B cell (primary cell): ENCODE measurements at regions not wholly inside any gene's neighbourhood (a gene's known extent, or its start where the extent isn't known, plus 50 kb on each side); places are given as distances from the start of the nearest gene placed in this dataset.

Experiments
- ATAC-seq: fragments of 200-7000 bp; cut with Tn5 transposase; one replicate; pipeline ENCODE4 v1.10.0; 2021; ENCODE audit warnings: low read depth, mild to moderate bottlenecking, moderate number of reproducible peaks, moderate library complexity
- CTCF ChIA-PET: fragments of 350-600 bp; sonication (Branson Sonifier 250); formaldehyde crosslinking; loops from one replicate; lab custom pipeline; 2021; ENCODE audit warnings: antibody characterized with exemption, inconsistent platforms; lab: Charles Lee
- POLR2A ChIA-PET: fragments of 350-600 bp; sonication (Branson Sonifier 250); formaldehyde crosslinking; loops from one replicate; lab custom pipeline; 2021; ENCODE audit warnings: antibody characterized with exemption; lab: Charles Lee
- DNase-seq: peaks from one replicate; pipeline ENCODE4 v3.0.0; 2013
- H2AFZ ChIP-seq: 2 replicates; pipeline ENCODE4 v1.6.1; 2012; ENCODE audit warnings: mild to moderate bottlenecking, low read depth, low read length; ENCODE audit not compliant: insufficient read depth, poor library complexity, severe bottlenecking
- H3K27ac ChIP-seq, 2 donors: 1 replicate in 1 of 2; 2 replicates in 1 of 2; pipeline ENCODE4 v1.5.1; 2012 to 2013; ENCODE audit warnings: low read length in 2 of 2, mild to moderate bottlenecking in 2 of 2, moderate library complexity in 1 of 2
- H3K27me3 ChIP-seq, 4 experiments: fragments of 200-600 bp in 1 of 4; sonication (generic) in 1 of 4; replicated peaks in 1 of 4; 1 replicate in 2 of 4; 2 replicates in 2 of 4; pipeline versions ENCODE4 v1.6.1 to v1.7.0; 2013 to 2016; ENCODE audit warnings: low read length in 3 of 4, mild to moderate bottlenecking in 2 of 4, mixed read lengths in 1 of 4, moderate library complexity in 1 of 4; ENCODE audit not compliant: insufficient read depth in 4 of 4, control insufficient read depth in 3 of 4; ENCODE audit errors: control extremely low read depth in 1 of 4
- H3K36me3 ChIP-seq, 2 experiments: replicated peaks in 1 of 2; 1 replicate in 1 of 2; 2 replicates in 1 of 2; pipeline versions ENCODE4 v1.6.1 to v1.7.1; 2013; ENCODE audit warnings: low read length in 1 of 2; ENCODE audit not compliant: insufficient read depth in 2 of 2, control insufficient read depth in 1 of 2; ENCODE audit errors: control extremely low read depth in 1 of 2, extremely low read depth in 1 of 2
- H3K4me1 ChIP-seq, 2 donors: fragments of 200-600 bp in 1 of 2; sonication (generic) in 1 of 2; 1 replicate in 1 of 2; 2 replicates in 1 of 2; pipeline versions ENCODE4 v1.5.1 to v1.6.1; 2013 to 2017; ENCODE audit warnings: low read length in 2 of 2; ENCODE audit not compliant: control insufficient read depth in 2 of 2, insufficient read depth in 2 of 2
- H3K4me2 ChIP-seq: replicated peaks from 2 replicates; pipeline ENCODE3; 2012; ENCODE audit warnings: mild to moderate bottlenecking, low read depth, low read length; ENCODE audit not compliant: poor library complexity, severe bottlenecking
- H3K4me3 ChIP-seq, 5 experiments: fragments of 200-600 bp in 1 of 5; sonication (generic) in 1 of 5; 1 replicate in 3 of 5; 2 replicates in 2 of 5; pipeline versions ENCODE4 v1.5.1 to v1.7.0; 2011 to 2016; ENCODE audit warnings: low read length in 4 of 5, mild to moderate bottlenecking in 4 of 5, low read depth in 2 of 5, control low read depth in 1 of 5, moderate library complexity in 1 of 5; ENCODE audit not compliant: insufficient read depth in 1 of 5; ENCODE audit errors: control extremely low read depth in 1 of 5, extremely low read depth in 1 of 5
- H3K79me2 ChIP-seq: fragments of 200-600 bp; sonication (generic); one replicate; pipeline ENCODE4 v1.6.0; 2016; ENCODE audit warnings: low read length; ENCODE audit not compliant: control insufficient read depth, insufficient read depth
- H3K9ac ChIP-seq: fragments of 200-600 bp; sonication (generic); 2 replicates; pipeline ENCODE4 v1.6.1; 2017; ENCODE audit warnings: mild to moderate bottlenecking, low read length, moderate library complexity
- H3K9me3 ChIP-seq, 3 donors: one replicate each; pipeline versions ENCODE4 v1.6.1 to v1.7.1; 2013; ENCODE audit warnings: low read length in 2 of 3; ENCODE audit not compliant: control insufficient read depth in 2 of 3, insufficient read depth in 1 of 3; ENCODE audit errors: control extremely low read depth in 1 of 3
- H4K20me1 ChIP-seq: 2 replicates; pipeline ENCODE4 v1.6.0; 2012; ENCODE audit warnings: mild to moderate bottlenecking, low read length; ENCODE audit not compliant: insufficient read depth, control insufficient read depth, poor library complexity, severe bottlenecking
- H3K27ac Mint-ChIP-seq: one replicate; pipeline ENCODE4 v1.8.0; 2021; ENCODE audit warnings: mixed read lengths
- H3K27me3 Mint-ChIP-seq: one replicate; pipeline ENCODE4 v1.8.0; 2021; ENCODE audit warnings: mixed read lengths
- H3K4me1 Mint-ChIP-seq: one replicate; pipeline ENCODE4 v1.8.0; 2021; ENCODE audit warnings: mixed read lengths
- H3K4me3 Mint-ChIP-seq: one replicate; pipeline ENCODE4 v1.8.0; 2021; ENCODE audit warnings: mixed read lengths
- H3K9me3 Mint-ChIP-seq: one replicate; pipeline ENCODE4 v1.8.0; 2022; ENCODE audit warnings: mixed read lengths; ENCODE audit not compliant: insufficient read depth
- CTCF ChIP-seq: fragments of 200-600 bp; IDR thresholded peaks from one replicate; pipeline ENCODE4 v1.8.0; 2022; ENCODE audit warnings: antibody characterized with exemption, mild to moderate bottlenecking
- EZH2 ChIP-seq: IDR thresholded peaks from 2 replicates; pipeline ENCODE4 v1.6.1; 2012; ENCODE audit warnings: borderline replicate concordance, low read depth, mild to moderate bottlenecking, moderate library complexity, low read length; ENCODE audit not compliant: insufficient read depth, poor library complexity, severe bottlenecking
- WGBS: methylation state at CpG from one replicate; pipeline ENCODE4 v1.1.5; 2013; ENCODE audit warnings: missing lambda C conversion rate; ENCODE audit not compliant: insufficient coverage; 5-methylcytosine and 5-hydroxymethylcytosine counted together
- intact Hi-C: fragments of 100-400 bp; cut with micrococcal nuclease; formaldehyde crosslinking; loops from one replicate; pipeline ENCODE4 v1.10.0; 2022

DNA sequence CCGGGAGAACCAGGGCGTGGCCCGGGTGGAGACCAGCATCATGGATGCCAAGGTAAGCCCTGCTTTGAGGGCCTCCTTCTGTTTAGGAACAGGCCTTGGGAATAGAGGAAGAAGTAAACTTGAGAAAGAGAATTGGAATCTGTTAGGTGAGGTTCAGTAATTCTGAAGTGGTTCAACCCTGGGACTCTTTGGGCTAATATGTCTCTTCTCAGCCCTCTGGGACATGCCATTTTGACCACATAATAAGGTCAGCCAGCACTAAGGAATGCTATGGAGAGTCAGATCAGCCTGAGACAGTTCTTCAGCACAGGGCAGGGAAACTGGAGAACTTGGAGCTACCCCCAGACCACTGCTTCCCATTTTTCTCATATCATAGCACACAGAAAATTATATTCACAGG lies 63.3 kb upstream of the PRPS1 start:
- no peak overlapping the region for H3K27ac ChIP-seq

GRCh38 chrX:107565931-107566603 lies 62.2 kb upstream of the PRPS1 start:
- Histone ChIP-seq H3K79me2 (no peaks in the 10 kb centered on the region), H3K9ac (no peak overlapping the region), H3K4me2 (no peak overlapping the region), H3K27me3 (no peaks in the 10 kb centered on the region), H4K20me1 (no peaks in the 10 kb centered on the region), H3K4me1 (no peaks in the 10 kb centered on the region), H3K9me3 (no peaks in the 10 kb centered on the region), H3K36me3 (no peaks in the 10 kb centered on the region), H3K27ac (no peak overlapping the region), H3K4me3 (no peak overlapping the region), H2AFZ (no peak overlapping the region)
- POLR2A ChIA-PET = no interaction called here
- H3K9me3 Mint-ChIP-seq = no peaks in the 10 kb centered on the region
- no peaks in the 10 kb centered on the region for H3K27me3 Mint-ChIP-seq
- DNase-seq = no peak
- H3K27ac Mint-ChIP-seq = no peak overlapping the region
- TF ChIP-seq CTCF (no peak), EZH2 (no peak)
- intact Hi-C loops = no loop called here
- no peak overlapping the region for H3K4me3 Mint-ChIP-seq
- H3K4me1 Mint-ChIP-seq = no peaks in the 10 kb centered on the region
- CTCF ChIA-PET = no interaction called here
- 60% methylated on average over 1 of the region's 7 CpGs for WGBS
- ATAC-seq = no peak

More for the DNA sequence above, 63.3 kb upstream of the PRPS1 start:
- Histone ChIP-seq H3K4me3 (no peak overlapping the region), H3K9me3 (no peaks in the 10 kb centered on the region), H4K20me1 (no peaks in the 10 kb centered on the region), H3K27me3 (no peaks in the 10 kb centered on the region), H2AFZ (no peak overlapping the region), H3K4me2 (no peak overlapping the region), H3K79me2 (no peaks in the 10 kb centered on the region), H3K36me3 (no peaks in the 10 kb centered on the region), H3K9ac (no peak overlapping the region), H3K4me1 (no peaks in the 10 kb centered on the region)
- POLR2A ChIA-PET = no interaction called here
- no peak overlapping the region for H3K27ac Mint-ChIP-seq
- TF ChIP-seq CTCF = no peak
- no peak for TF ChIP-seq EZH2
- no CpG with 5 or more reads among the region's 3 CpGs for WGBS
- ATAC-seq (no peak), DNase-seq (no peak)
- no peaks in the 10 kb centered on the region for H3K27me3 Mint-ChIP-seq
- H3K4me1 Mint-ChIP-seq = no peaks in the 10 kb centered on the region
- intact Hi-C loops = no loop called here
- no peaks in the 10 kb centered on the region for H3K9me3 Mint-ChIP-seq
- no peak overlapping the region for H3K4me3 Mint-ChIP-seq
- CTCF ChIA-PET = no interaction called here
